Fibroblast of lung (primary cell): ENCODE measurements at regions not wholly inside any gene's neighbourhood (a gene's known extent, or its start where the extent isn't known, plus 50 kb on each side); places are given as distances from the start of the nearest gene placed in this dataset.

Source experiments
- DNase-seq, 2 donors: peaks; one replicate each; pipeline versions ENCODE4 v3.0.0 to v3.0.0-alpha.2; 2010; ENCODE audit warnings: low read depth in 2 of 2
- H2AFZ ChIP-seq: 2 replicates; pipeline ENCODE4 v1.5.1; 2012; ENCODE audit warnings: low read length, control low read depth, inconsistent platforms
- H3K27ac ChIP-seq: 2 replicates; pipeline ENCODE4 v1.5.1; 2011; ENCODE audit warnings: low read length, control low read depth; ENCODE audit not compliant: insufficient read depth
- H3K27me3 ChIP-seq: 2 replicates; pipeline ENCODE4 v1.5.1; 2011; ENCODE audit warnings: mild to moderate bottlenecking, low read length; ENCODE audit not compliant: control insufficient read depth, insufficient read depth
- H3K36me3 ChIP-seq: 2 replicates; pipeline ENCODE4 v1.5.1; 2011; ENCODE audit warnings: low read length; ENCODE audit not compliant: control insufficient read depth, insufficient read depth
- H3K4me1 ChIP-seq: 2 replicates; pipeline ENCODE4 v1.5.1; 2011; ENCODE audit warnings: low read length; ENCODE audit not compliant: control insufficient read depth, insufficient read depth; ENCODE audit errors: extremely low read depth
- H3K4me2 ChIP-seq: 2 replicates; pipeline ENCODE4 v1.5.1; 2011; ENCODE audit warnings: low read length, control low read depth; ENCODE audit not compliant: insufficient read depth; ENCODE audit errors: extremely low read depth
- H3K4me3 ChIP-seq, 4 experiments: fragments of 200-600 bp in 1 of 4; sonication (generic) in 1 of 4; replicated peaks in 1 of 4; 2 replicates each; pipeline ENCODE4 v1.5.1; 2011 to 2016; ENCODE audit warnings: low read length in 4 of 4, low read depth in 3 of 4, mild to moderate bottlenecking in 3 of 4, control low read depth in 2 of 4, inconsistent platforms in 1 of 4, mixed read lengths in 1 of 4; ENCODE audit not compliant: insufficient read depth in 1 of 4; ENCODE audit errors: control extremely low read depth in 1 of 4
- H3K79me2 ChIP-seq: 2 replicates; pipeline ENCODE4 v1.5.1; 2012; ENCODE audit warnings: mild to moderate bottlenecking, low read length, inconsistent platforms; ENCODE audit not compliant: control insufficient read depth, insufficient read depth
- H3K9ac ChIP-seq: 2 replicates; pipeline ENCODE4 v1.5.1; 2011; ENCODE audit warnings: mild to moderate bottlenecking, low read length, control low read depth; ENCODE audit not compliant: insufficient read depth
- H3K9me3 ChIP-seq: 2 replicates; pipeline ENCODE4 v1.5.1; 2012; ENCODE audit warnings: low read depth, low read length; ENCODE audit not compliant: control insufficient read depth, insufficient read depth
- H4K20me1 ChIP-seq: 2 replicates; pipeline ENCODE4 v1.5.1; 2011; ENCODE audit warnings: low read length; ENCODE audit not compliant: control insufficient read depth, insufficient read depth; ENCODE audit errors: extremely low read depth
- EZH2 ChIP-seq: IDR thresholded peaks from 2 replicates; pipeline ENCODE4 v1.5.1; 2012; ENCODE audit warnings: low read length, control low read depth, mild to moderate bottlenecking; ENCODE audit errors: missing control alignments
- TF ChIP-seq, protein P1 (sequence below), 2 donors: IDR thresholded peaks in 1 of 2; conservative IDR thresholded peaks in 1 of 2; 1 replicate in 1 of 2; 2 replicates in 1 of 2; pipeline ENCODE4 v1.5.1; 2011 to 2012; ENCODE audit warnings: low read length in 2 of 2, control low read depth in 1 of 2, inconsistent platforms in 1 of 2, low read depth in 1 of 2, mild to moderate bottlenecking in 1 of 2

- H3K4me2 ChIP-seq, result no peak overlapping the region
- no peak overlapping the region for H3K4me3 ChIP-seq
- no peak overlapping the region for H3K27ac ChIP-seq
- no peak for DNase-seq
- no peaks in the 10 kb centered on the region for H3K9me3 ChIP-seq
- no peak overlapping the region for H3K9ac ChIP-seq
- H3K79me2 ChIP-seq, result no peaks in the 10 kb centered on the region
- H3K27me3 ChIP-seq, result no peaks in the 10 kb centered on the region
- no peaks in the 10 kb centered on the region for H3K36me3 ChIP-seq
- no peak for TF ChIP-seq EZH2
- TF ChIP-seq, protein P1, sequence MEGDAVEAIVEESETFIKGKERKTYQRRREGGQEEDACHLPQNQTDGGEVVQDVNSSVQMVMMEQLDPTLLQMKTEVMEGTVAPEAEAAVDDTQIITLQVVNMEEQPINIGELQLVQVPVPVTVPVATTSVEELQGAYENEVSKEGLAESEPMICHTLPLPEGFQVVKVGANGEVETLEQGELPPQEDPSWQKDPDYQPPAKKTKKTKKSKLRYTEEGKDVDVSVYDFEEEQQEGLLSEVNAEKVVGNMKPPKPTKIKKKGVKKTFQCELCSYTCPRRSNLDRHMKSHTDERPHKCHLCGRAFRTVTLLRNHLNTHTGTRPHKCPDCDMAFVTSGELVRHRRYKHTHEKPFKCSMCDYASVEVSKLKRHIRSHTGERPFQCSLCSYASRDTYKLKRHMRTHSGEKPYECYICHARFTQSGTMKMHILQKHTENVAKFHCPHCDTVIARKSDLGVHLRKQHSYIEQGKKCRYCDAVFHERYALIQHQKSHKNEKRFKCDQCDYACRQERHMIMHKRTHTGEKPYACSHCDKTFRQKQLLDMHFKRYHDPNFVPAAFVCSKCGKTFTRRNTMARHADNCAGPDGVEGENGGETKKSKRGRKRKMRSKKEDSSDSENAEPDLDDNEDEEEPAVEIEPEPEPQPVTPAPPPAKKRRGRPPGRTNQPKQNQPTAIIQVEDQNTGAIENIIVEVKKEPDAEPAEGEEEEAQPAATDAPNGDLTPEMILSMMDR (conservative IDR thresholded peaks at IDR 0.05 in 1 of 2, IDR thresholded peaks at IDR 0.05 in 1 of 2; ENCODE audit: low read depth in 1 of 2, low read length in 2 of 2), result no peak
- H2AFZ ChIP-seq, result no peak overlapping the region
- H4K20me1 ChIP-seq, result no peaks in the 10 kb centered on the region
- H3K4me1 ChIP-seq, result no peaks in the 10 kb centered on the region
Measured at GRCh38 chr2:175461839-175462238, 280.3 kb upstream of the ATP5MC3 start.

DNA sequence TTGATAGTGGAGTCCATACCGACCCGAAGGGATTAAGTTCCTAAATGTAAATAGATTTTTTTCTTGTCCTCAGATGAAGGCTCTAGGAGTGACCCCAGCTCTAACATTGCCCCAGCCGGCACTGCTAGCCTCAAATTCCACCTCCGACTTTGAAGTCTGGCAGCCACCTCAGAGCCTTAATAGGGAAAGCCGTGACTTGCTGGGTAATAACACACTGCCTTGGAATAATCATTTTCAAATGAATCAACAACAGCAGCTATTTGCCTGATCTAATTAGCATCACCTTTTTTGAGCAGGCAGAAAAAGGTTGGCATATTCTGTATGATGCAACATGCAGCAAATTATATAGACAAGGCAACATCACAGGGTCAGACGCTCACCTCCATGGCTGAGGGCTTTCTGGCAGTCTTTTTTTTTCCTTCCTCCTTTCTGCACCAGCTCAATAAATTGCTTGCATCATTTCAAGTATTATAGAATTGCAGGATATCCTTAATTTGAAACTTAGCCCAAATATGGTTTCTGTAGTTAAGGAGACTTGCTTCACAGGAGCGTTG is 276.5 kb upstream of the ATP5MC3 start:
- DNase-seq, result no peak
- TF ChIP-seq EZH2, result no peak
- TF ChIP-seq, protein P1 (conservative IDR thresholded peaks at IDR 0.05 in 1 of 2, IDR thresholded peaks at IDR 0.05 in 1 of 2; ENCODE audit: low read depth in 1 of 2, low read length in 2 of 2), result no peak
- Histone ChIP-seq H3K27me3 (no peaks in the 10 kb centered on the region), H3K4me3 (no peak overlapping the region), H2AFZ (no peak overlapping the region), H3K27ac (no peak overlapping the region), H3K9ac (no peak overlapping the region), H3K4me1 (no peaks in the 10 kb centered on the region), H3K9me3 (no peaks in the 10 kb centered on the region), H3K79me2 (no peaks in the 10 kb centered on the region), H3K4me2 (no peak overlapping the region), H3K36me3 (no peaks in the 10 kb centered on the region), H4K20me1 (no peaks in the 10 kb centered on the region)

- no peak overlapping the region for H3K27ac ChIP-seq
- no peaks in the 10 kb centered on the region for H3K36me3 ChIP-seq
- no peaks in the 10 kb centered on the region for H3K79me2 ChIP-seq
- no peak for DNase-seq
- H3K4me3 ChIP-seq, result no peak overlapping the region
- no peak overlapping the region for H3K4me2 ChIP-seq
- no peak overlapping the region for H2AFZ ChIP-seq
- no peaks in the 10 kb centered on the region for H3K4me1 ChIP-seq
- no peaks in the 10 kb centered on the region for H4K20me1 ChIP-seq
- no peak overlapping the region for H3K9ac ChIP-seq
- H3K27me3 ChIP-seq, result no peaks in the 10 kb centered on the region
- no peaks in the 10 kb centered on the region for H3K9me3 ChIP-seq
- TF ChIP-seq, protein P1 (conservative IDR thresholded peaks at IDR 0.05 in 1 of 2, IDR thresholded peaks at IDR 0.05 in 1 of 2; ENCODE audit: low read depth in 1 of 2, low read length in 2 of 2), result no peak
- no peak for TF ChIP-seq EZH2
Measured at GRCh38 chr2:175454953-175455389, 273.5 kb upstream of the ATP5MC3 start.
